ENCODE measurements at regions not wholly inside any gene's neighbourhood (a gene's known extent, or its start where the extent isn't known, plus 50 kb on each side); places are given as distances from the start of the nearest gene placed in this dataset.

GRCh38 chr1:172746091-172746949 is 87.4 kb downstream of the FASLG start:
- no peak overlapping the region for H2AFZ ChIP-seq (ENCODE audit: low read depth, low read length, severe bottlenecking)
- H3F3A ChIP-seq (ENCODE audit: insufficient read depth), result 0 out of 2 replicates have a peak, but pooled peaks cover 4% of the 10 kb centered on the region
- no peaks in the 10 kb centered on the region for H4K20me1 ChIP-seq (ENCODE audit: low read depth, low read length)
- peak overlapping the region; percentile 34 for H3K4me2 ChIP-seq (ENCODE audit: low read depth, low read length, poor library complexity, severe bottlenecking)
- H3K9ac ChIP-seq (ENCODE audit: low read length), result no peak overlapping the region
- no peaks in the 10 kb centered on the region for H3K9me2 ChIP-seq (replicated peaks; ENCODE audit: insufficient read depth, low read length)
- H3K79me2 ChIP-seq (ENCODE audit: insufficient read depth, low read length), result no peaks in the 10 kb centered on the region
- no peaks in the 10 kb centered on the region for H3K9me3 ChIP-seq (ENCODE audit: insufficient read depth, low read length)
- H3K27ac ChIP-seq (ENCODE audit: low read depth, low read length), result no peak overlapping the region
- no peaks in the 10 kb centered on the region for H3K27me3 ChIP-seq (ENCODE audit: low read length)
- no peak overlapping the region for H3K4me3 ChIP-seq (ENCODE audit: insufficient read depth, low read length, poor library complexity, severe bottlenecking)
- H3K36me3 ChIP-seq (ENCODE audit: low read length), result no peaks in the 10 kb centered on the region
- no peak for TF ChIP-seq EZH2phosphoT487 (conservative IDR thresholded peaks at IDR 0.05; ENCODE audit: low read length)
- TF ChIP-seq CTCF (IDR thresholded peaks at IDR 0.05; ENCODE audit: insufficient read depth, low read length, poor library complexity, severe bottlenecking), result no peak

GRCh38 chr1:172748201-172748600 is 89.3 kb downstream of the FASLG start:
- Histone ChIP-seq H3K9me3 (ENCODE audit: insufficient read depth, low read length) (no peaks in the 10 kb centered on the region), H3K36me3 (ENCODE audit: low read length) (no peaks in the 10 kb centered on the region), H3K27me3 (ENCODE audit: low read length) (no peaks in the 10 kb centered on the region), H3K9ac (ENCODE audit: low read length) (no peak overlapping the region), H3K9me2 (replicated peaks; ENCODE audit: insufficient read depth, low read length) (no peaks in the 10 kb centered on the region), H2AFZ (ENCODE audit: low read depth, low read length, severe bottlenecking) (no peak overlapping the region), H3K27ac (ENCODE audit: low read depth, low read length) (no peak overlapping the region), H3K4me2 (ENCODE audit: low read depth, low read length, poor library complexity, severe bottlenecking) (no peak overlapping the region), H3F3A (ENCODE audit: insufficient read depth) (0 out of 2 replicates have a peak, but pooled peaks cover 4% of the 10 kb centered on the region), H3K4me3 (ENCODE audit: insufficient read depth, low read length, poor library complexity, severe bottlenecking) (no peak overlapping the region), H4K20me1 (ENCODE audit: low read depth, low read length) (no peaks in the 10 kb centered on the region), H3K79me2 (ENCODE audit: insufficient read depth, low read length) (no peaks in the 10 kb centered on the region)
- TF ChIP-seq EZH2phosphoT487 (conservative IDR thresholded peaks at IDR 0.05; ENCODE audit: low read length) (no peak), CTCF (IDR thresholded peaks at IDR 0.05; ENCODE audit: insufficient read depth, low read length, poor library complexity, severe bottlenecking) (no peak)

GRCh38 chr1:172751683-172752082 is 92.8 kb downstream of the FASLG start:
- H3K4me2 ChIP-seq (ENCODE audit: low read depth, low read length, poor library complexity, severe bottlenecking), result no peak overlapping the region
- TF ChIP-seq EZH2phosphoT487 (conservative IDR thresholded peaks at IDR 0.05; ENCODE audit: low read length), result no peak
- no peak for TF ChIP-seq CTCF (IDR thresholded peaks at IDR 0.05; ENCODE audit: insufficient read depth, low read length, poor library complexity, severe bottlenecking)
- no peak overlapping the region for H3K27ac ChIP-seq (ENCODE audit: low read depth, low read length)
- no peaks in the 10 kb centered on the region for H3K9me3 ChIP-seq (ENCODE audit: insufficient read depth, low read length)
- no peaks in the 10 kb centered on the region for H3F3A ChIP-seq (ENCODE audit: insufficient read depth)
- H2AFZ ChIP-seq (ENCODE audit: low read depth, low read length, severe bottlenecking), result no peak overlapping the region
- no peak overlapping the region for H3K4me3 ChIP-seq (ENCODE audit: insufficient read depth, low read length, poor library complexity, severe bottlenecking)
- no peak overlapping the region for H3K9ac ChIP-seq (ENCODE audit: low read length)
- no peaks in the 10 kb centered on the region for H3K27me3 ChIP-seq (ENCODE audit: low read length)
- no peaks in the 10 kb centered on the region for H3K79me2 ChIP-seq (ENCODE audit: insufficient read depth, low read length)
- H3K36me3 ChIP-seq (ENCODE audit: low read length), result no peaks in the 10 kb centered on the region
- H3K9me2 ChIP-seq (replicated peaks; ENCODE audit: insufficient read depth, low read length), result no peaks in the 10 kb centered on the region
- no peaks in the 10 kb centered on the region for H4K20me1 ChIP-seq (ENCODE audit: low read depth, low read length)

All from SU-DHL-6 (cell line).